COLO668 (cell line): ENCODE measurements at regions not wholly inside any gene's neighbourhood (a gene's known extent, or its start where the extent isn't known, plus 50 kb on each side); places are given as distances from the start of the nearest gene placed in this dataset.
"Not testable (repeated sequence)": the region's sequence is repeated elsewhere in the genome, so short reads cannot be mapped to it uniquely, and the experiment has no call there.

ENCODE experiments used
- DNase-seq: peaks from one replicate; lab custom pipeline; 2025; ENCODE audit not compliant: unreplicated experiment; lab: John Stamatoyannopoulos, UW

GRCh38 chr10:10677479-10677878, 340.2 kb upstream of the CELF2 start:
- no peak for DNase-seq

GRCh38 chr10:10680496-10680895, 337.2 kb upstream of the CELF2 start:
- DNase-seq = no peak

GRCh38 chr10:10684972-10685371, 332.7 kb upstream of the CELF2 start:
- no peak for DNase-seq

GRCh38 chr10:10685566-10685965, 332.1 kb upstream of the CELF2 start:
- DNase-seq = no peak

GRCh38 chr10:10687751-10688150, 329.9 kb upstream of the CELF2 start:
- DNase-seq = no peak

- DNase-seq = no peak
These were observed 318.2 kb upstream of the CELF2 start for GRCh38 chr10:10699427-10699826.

GRCh38 chr10:10701084-10701611, 316.5 kb upstream of the CELF2 start:
- DNase-seq = no peak

GRCh38 chr10:10702211-10702610, 315.5 kb upstream of the CELF2 start:
- no peak for DNase-seq

GRCh38 chr10:10703382-10703781, 314.3 kb upstream of the CELF2 start:
- DNase-seq = no peak

GRCh38 chr10:10712155-10712704, 305.4 kb upstream of the CELF2 start:
- no peak for DNase-seq

- DNase-seq = no peak
These were observed 303.3 kb upstream of the CELF2 start for GRCh38 chr10:10714327-10714726.

GRCh38 chr10:10716972-10717371, 300.7 kb upstream of the CELF2 start:
- DNase-seq = no peak

GRCh38 chr10:10722422-10722821, 295.2 kb upstream of the CELF2 start:
- DNase-seq = no peak

- no peak for DNase-seq
These were observed 292.5 kb upstream of the CELF2 start for GRCh38 chr10:10725196-10725595.

- DNase-seq = no peak
These were observed 291.6 kb upstream of the CELF2 start for GRCh38 chr10:10726101-10726500.

- not testable (repeated sequence) for DNase-seq
These were observed 290.3 kb upstream of the CELF2 start for GRCh38 chr10:10727411-10727810.

GRCh38 chr10:10727812-10728211, 289.9 kb upstream of the CELF2 start:
- no peak for DNase-seq

- DNase-seq = no peak
These were observed 287.1 kb upstream of the CELF2 start for GRCh38 chr10:10730471-10731043.

GRCh38 chr10:10731366-10731765, 286.3 kb upstream of the CELF2 start:
- DNase-seq = no peak

- DNase-seq = no peak
These were observed 283.2 kb upstream of the CELF2 start for GRCh38 chr10:10734356-10735064.

- DNase-seq = no peak
These were observed 272.4 kb upstream of the CELF2 start for GRCh38 chr10:10745291-10745690.

GRCh38 chr10:10755490-10755889, 262.2 kb upstream of the CELF2 start:
- no peak for DNase-seq
